IMR-90 (cell line): ENCODE measurements at regions not wholly inside any gene's neighbourhood (a gene's known extent, or its start where the extent isn't known, plus 50 kb on each side); places are given as distances from the start of the nearest gene placed in this dataset.

ENCODE experiments used
- BHLHE40 ChIP-seq: fragments of 150-350 bp; IDR thresholded peaks from 2 replicates; pipeline ENCODE4 v1.6.1; 2016; ENCODE audit warnings: mild to moderate bottlenecking, low read depth, low read length
- CEBPB ChIP-seq: IDR thresholded peaks from 2 replicates; pipeline ENCODE4 v1.6.1; 2012; ENCODE audit warnings: low read depth, low read length, improper control_type of control experiment
- FOS ChIP-seq: fragments of 150-350 bp; IDR thresholded peaks from 2 replicates; pipeline ENCODE4 v1.6.1; 2016; ENCODE audit warnings: low read depth, low read length
- MAFK ChIP-seq: IDR thresholded peaks from 2 replicates; pipeline ENCODE4 v1.6.1; 2012; ENCODE audit warnings: low read depth, low read length, improper control_type of control experiment
- MAZ ChIP-seq: IDR thresholded peaks from 2 replicates; pipeline ENCODE4 v1.6.1; 2012; ENCODE audit warnings: low read depth, mild to moderate bottlenecking, low read length, improper control_type of control experiment, moderate library complexity, borderline replicate concordance
- MXI1 ChIP-seq: IDR thresholded peaks from 2 replicates; pipeline ENCODE4 v1.6.1; 2012; ENCODE audit warnings: low read depth, mild to moderate bottlenecking, low read length, moderate library complexity, borderline replicate concordance
- POLR2A ChIP-seq: IDR thresholded peaks from 2 replicates; pipeline ENCODE4 v1.6.1; 2012; ENCODE audit warnings: mild to moderate bottlenecking, low read depth, low read length
- RAD21 ChIP-seq: IDR thresholded peaks from 2 replicates; pipeline ENCODE4 v1.6.1; 2012; ENCODE audit warnings: low read length, improper control_type of control experiment
- RCOR1 ChIP-seq: IDR thresholded peaks from 2 replicates; pipeline ENCODE4 v1.6.1; 2012; ENCODE audit warnings: mild to moderate bottlenecking, low read length, improper control_type of control experiment; ENCODE audit not compliant: insufficient replicate concordance
- RFX5 ChIP-seq: IDR thresholded peaks from 2 replicates; pipeline ENCODE4 v1.8.0; 2012; ENCODE audit warnings: low read depth, mild to moderate bottlenecking, low read length, moderate library complexity
- SMC3 ChIP-seq: fragments of 150-350 bp; IDR thresholded peaks from 2 replicates; pipeline ENCODE4 v1.6.1; 2016; ENCODE audit warnings: low read depth, mild to moderate bottlenecking, antibody characterized with exemption, low read length, moderate library complexity
- TF ChIP-seq, protein P1 (sequence below): conservative IDR thresholded peaks from 2 replicates; pipeline ENCODE4 v1.5.1; 2012; ENCODE audit warnings: mild to moderate bottlenecking, low read depth, low read length, improper control_type of control experiment
- TF ChIP-seq, protein P2 (sequence below): fragments of 150-350 bp; IDR thresholded peaks from 2 replicates; pipeline ENCODE4 v1.6.1; 2016; ENCODE audit warnings: low read depth, mild to moderate bottlenecking, low read length, moderate library complexity, borderline replicate concordance
- TF ChIP-seq, protein P3 (sequence below): fragments of 150-350 bp; IDR thresholded peaks from 2 replicates; pipeline ENCODE4 v1.6.1; 2017; ENCODE audit warnings: mild to moderate bottlenecking, antibody characterized with exemption, low read length, low read depth

DNA sequence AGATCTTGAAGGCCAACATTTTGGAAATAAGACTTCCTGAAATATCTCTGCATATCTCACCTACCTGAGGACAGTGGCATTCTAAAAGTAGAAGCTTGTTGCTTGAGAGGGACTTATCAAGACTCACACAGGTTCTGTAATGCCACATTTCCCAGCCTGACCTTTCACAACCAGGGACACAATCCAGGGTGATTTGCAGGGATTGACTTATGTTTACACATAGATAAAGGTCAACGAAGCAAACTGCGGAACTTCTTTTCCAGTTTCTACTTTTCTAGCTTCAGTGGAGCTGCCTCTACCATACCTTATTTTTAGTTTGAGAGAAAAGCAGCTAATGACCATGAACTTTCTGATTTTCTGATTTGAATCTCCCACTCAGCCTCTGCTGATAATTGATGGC lies 148.7 kb downstream of the SLC16A9 start:
- TF ChIP-seq, protein P1, sequence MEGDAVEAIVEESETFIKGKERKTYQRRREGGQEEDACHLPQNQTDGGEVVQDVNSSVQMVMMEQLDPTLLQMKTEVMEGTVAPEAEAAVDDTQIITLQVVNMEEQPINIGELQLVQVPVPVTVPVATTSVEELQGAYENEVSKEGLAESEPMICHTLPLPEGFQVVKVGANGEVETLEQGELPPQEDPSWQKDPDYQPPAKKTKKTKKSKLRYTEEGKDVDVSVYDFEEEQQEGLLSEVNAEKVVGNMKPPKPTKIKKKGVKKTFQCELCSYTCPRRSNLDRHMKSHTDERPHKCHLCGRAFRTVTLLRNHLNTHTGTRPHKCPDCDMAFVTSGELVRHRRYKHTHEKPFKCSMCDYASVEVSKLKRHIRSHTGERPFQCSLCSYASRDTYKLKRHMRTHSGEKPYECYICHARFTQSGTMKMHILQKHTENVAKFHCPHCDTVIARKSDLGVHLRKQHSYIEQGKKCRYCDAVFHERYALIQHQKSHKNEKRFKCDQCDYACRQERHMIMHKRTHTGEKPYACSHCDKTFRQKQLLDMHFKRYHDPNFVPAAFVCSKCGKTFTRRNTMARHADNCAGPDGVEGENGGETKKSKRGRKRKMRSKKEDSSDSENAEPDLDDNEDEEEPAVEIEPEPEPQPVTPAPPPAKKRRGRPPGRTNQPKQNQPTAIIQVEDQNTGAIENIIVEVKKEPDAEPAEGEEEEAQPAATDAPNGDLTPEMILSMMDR, result no peak
- TF ChIP-seq BHLHE40, result no peak
- no peak for TF ChIP-seq MAZ
- no peak for TF ChIP-seq POLR2A
- no peak for TF ChIP-seq RAD21
- no peak for TF ChIP-seq MAFK
- no peak for TF ChIP-seq MXI1
- TF ChIP-seq CEBPB, result no peak
- TF ChIP-seq SMC3, result no peak
- TF ChIP-seq, protein P2, sequence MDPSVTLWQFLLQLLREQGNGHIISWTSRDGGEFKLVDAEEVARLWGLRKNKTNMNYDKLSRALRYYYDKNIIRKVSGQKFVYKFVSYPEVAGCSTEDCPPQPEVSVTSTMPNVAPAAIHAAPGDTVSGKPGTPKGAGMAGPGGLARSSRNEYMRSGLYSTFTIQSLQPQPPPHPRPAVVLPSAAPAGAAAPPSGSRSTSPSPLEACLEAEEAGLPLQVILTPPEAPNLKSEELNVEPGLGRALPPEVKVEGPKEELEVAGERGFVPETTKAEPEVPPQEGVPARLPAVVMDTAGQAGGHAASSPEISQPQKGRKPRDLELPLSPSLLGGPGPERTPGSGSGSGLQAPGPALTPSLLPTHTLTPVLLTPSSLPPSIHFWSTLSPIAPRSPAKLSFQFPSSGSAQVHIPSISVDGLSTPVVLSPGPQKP, result no peak
- TF ChIP-seq, protein P3, sequence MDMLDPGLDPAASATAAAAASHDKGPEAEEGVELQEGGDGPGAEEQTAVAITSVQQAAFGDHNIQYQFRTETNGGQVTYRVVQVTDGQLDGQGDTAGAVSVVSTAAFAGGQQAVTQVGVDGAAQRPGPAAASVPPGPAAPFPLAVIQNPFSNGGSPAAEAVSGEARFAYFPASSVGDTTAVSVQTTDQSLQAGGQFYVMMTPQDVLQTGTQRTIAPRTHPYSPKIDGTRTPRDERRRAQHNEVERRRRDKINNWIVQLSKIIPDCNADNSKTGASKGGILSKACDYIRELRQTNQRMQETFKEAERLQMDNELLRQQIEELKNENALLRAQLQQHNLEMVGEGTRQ, result no peak
- no peak for TF ChIP-seq RFX5
- TF ChIP-seq FOS, result no peak
- no peak for TF ChIP-seq RCOR1
